ENCODE measurements at regions not wholly inside any gene's neighbourhood (a gene's known extent, or its start where the extent isn't known, plus 50 kb on each side); places are given as distances from the start of the nearest gene placed in this dataset.
A peak's percentile ranks its signal among the peaks of the same experiment; 100 is the strongest.

DNA sequence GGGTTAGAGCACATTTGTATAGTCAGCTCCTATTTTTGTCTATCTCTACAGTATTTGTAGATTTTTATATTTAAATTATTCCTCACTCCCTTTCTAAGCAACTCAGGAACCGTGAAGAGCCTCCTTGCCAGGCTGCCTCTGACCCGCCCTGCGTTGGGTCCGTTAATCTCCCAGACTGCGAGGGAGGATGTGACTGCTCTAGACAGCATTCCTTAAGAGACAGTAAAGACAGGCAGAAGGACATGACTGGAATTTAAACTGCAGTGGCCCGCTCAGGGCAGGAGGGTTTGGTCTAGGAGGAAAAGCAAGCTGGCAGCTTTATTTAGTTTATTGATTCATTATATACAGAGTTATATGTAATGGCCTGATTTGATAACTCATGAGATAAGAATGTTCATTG lies 413.7 kb downstream of the TMEM135 start:
- FAIRE-seq = no peak
- peak in 4 of 5 donors; percentile 52 to 86 (median 76) for DNase-seq

DNA sequence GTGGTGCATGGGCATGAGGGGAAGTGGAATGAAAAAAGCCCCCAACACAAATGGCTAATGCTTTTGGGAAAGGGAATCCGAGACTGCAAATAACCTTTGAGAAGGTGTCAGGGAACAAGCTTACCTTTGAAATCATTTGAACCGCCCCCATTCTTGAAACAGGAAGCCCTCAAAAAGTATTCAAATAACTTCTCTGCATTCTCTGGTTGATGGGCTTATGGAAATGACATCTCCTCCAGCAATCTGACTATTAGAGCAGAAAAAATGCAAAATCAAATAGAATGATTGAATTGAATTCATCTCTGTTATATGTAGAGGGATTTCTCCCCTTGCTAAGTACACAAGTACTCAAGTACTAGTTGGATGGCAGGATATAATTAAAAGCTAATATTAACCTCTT lies 409.9 kb downstream of the TMEM135 start:
- intact Hi-C loops (cut with DNase I) = no loop called here
- Histone ChIP-seq H3K27ac (ENCODE audit: low read depth in 2 of 2, low read length in 2 of 2) (no peak overlapping the region), H3K9me3 (ENCODE audit: control insufficient read depth in 2 of 3, insufficient read depth in 1 of 3, low read length in 3 of 3) (no peaks in the 10 kb centered on the region), H3K4me1 (ENCODE audit: control insufficient read depth in 2 of 3, insufficient read depth in 2 of 3, low read depth in 1 of 3, low read length in 3 of 3) (no peaks in the 10 kb centered on the region), H3K9ac (ENCODE audit: low read length in 3 of 3) (no peak overlapping the region), H3K27me3 (ENCODE audit: control insufficient read depth, insufficient read depth, low read length) (no peaks in the 10 kb centered on the region), H3K4me3 (ENCODE audit: low read length in 3 of 3) (no peak overlapping the region), H3K36me3 (ENCODE audit: control insufficient read depth in 2 of 3, insufficient read depth in 3 of 3, low read length in 3 of 3) (no peaks in the 10 kb centered on the region)
- DNase-seq (no peak), FAIRE-seq (no peak)
- TF ChIP-seq, protein P1, sequence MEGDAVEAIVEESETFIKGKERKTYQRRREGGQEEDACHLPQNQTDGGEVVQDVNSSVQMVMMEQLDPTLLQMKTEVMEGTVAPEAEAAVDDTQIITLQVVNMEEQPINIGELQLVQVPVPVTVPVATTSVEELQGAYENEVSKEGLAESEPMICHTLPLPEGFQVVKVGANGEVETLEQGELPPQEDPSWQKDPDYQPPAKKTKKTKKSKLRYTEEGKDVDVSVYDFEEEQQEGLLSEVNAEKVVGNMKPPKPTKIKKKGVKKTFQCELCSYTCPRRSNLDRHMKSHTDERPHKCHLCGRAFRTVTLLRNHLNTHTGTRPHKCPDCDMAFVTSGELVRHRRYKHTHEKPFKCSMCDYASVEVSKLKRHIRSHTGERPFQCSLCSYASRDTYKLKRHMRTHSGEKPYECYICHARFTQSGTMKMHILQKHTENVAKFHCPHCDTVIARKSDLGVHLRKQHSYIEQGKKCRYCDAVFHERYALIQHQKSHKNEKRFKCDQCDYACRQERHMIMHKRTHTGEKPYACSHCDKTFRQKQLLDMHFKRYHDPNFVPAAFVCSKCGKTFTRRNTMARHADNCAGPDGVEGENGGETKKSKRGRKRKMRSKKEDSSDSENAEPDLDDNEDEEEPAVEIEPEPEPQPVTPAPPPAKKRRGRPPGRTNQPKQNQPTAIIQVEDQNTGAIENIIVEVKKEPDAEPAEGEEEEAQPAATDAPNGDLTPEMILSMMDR (IDR thresholded peaks at IDR 0.05; ENCODE audit: borderline replicate concordance, extremely low read depth, insufficient read depth) = no peak

More for the DNA sequence above, 413.7 kb downstream of the TMEM135 start:
- TF ChIP-seq, protein P1 (IDR thresholded peaks at IDR 0.05; ENCODE audit: borderline replicate concordance, extremely low read depth, insufficient read depth) = no peak
- no peaks in the 10 kb centered on the region for H3K36me3 ChIP-seq (ENCODE audit: control insufficient read depth in 2 of 3, insufficient read depth in 3 of 3, low read length in 3 of 3)
- H3K27ac ChIP-seq (ENCODE audit: low read depth in 2 of 2, low read length in 2 of 2) = no peak overlapping the region
- H3K9me3 ChIP-seq (ENCODE audit: control insufficient read depth in 2 of 3, insufficient read depth in 1 of 3, low read length in 3 of 3) = no peaks in the 10 kb centered on the region
- no peak overlapping the region for H3K9ac ChIP-seq (ENCODE audit: low read length in 3 of 3)
- intact Hi-C loops (cut with DNase I) = no loop called here
- H3K4me3 ChIP-seq (ENCODE audit: low read length in 3 of 3) = no peak overlapping the region
- no peaks in the 10 kb centered on the region for H3K27me3 ChIP-seq (ENCODE audit: control insufficient read depth, insufficient read depth, low read length)
- H3K4me1 ChIP-seq (ENCODE audit: control insufficient read depth in 2 of 3, insufficient read depth in 2 of 3, low read depth in 1 of 3, low read length in 3 of 3) = no peaks in the 10 kb centered on the region

DNA sequence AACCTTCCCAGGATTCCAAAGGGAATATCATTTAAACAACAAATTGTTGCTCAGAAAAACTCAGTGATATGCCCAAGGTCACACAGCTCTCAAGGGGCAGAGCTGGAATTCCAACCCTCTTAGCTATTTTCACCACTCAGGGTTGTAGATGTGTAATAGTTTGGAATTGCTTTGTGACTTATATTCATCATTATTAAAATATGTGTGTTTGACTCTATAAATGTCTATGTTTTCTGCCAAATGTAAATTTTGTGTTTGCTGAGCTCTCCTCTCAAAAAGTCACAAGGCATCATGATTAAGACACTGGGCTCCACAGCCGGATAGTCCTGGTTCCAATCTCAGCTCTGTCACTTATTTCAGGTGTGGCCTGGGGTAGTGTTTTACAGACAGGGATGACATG lies 407.3 kb downstream of the TMEM135 start:
- FAIRE-seq (no peak), DNase-seq (no peak)
- intact Hi-C loops (cut with DNase I) = no loop called here
- no peak overlapping the region for H3K4me3 ChIP-seq (ENCODE audit: low read length in 3 of 3)
- TF ChIP-seq, protein P1 (IDR thresholded peaks at IDR 0.05; ENCODE audit: borderline replicate concordance, extremely low read depth, insufficient read depth) = no peak
- H3K9ac ChIP-seq (ENCODE audit: low read length in 3 of 3) = no peak overlapping the region
- H3K4me1 ChIP-seq (ENCODE audit: control insufficient read depth in 2 of 3, insufficient read depth in 2 of 3, low read depth in 1 of 3, low read length in 3 of 3) = no peaks in the 10 kb centered on the region
- no peaks in the 10 kb centered on the region for H3K27me3 ChIP-seq (ENCODE audit: control insufficient read depth, insufficient read depth, low read length)
- H3K9me3 ChIP-seq (ENCODE audit: control insufficient read depth in 2 of 3, insufficient read depth in 1 of 3, low read length in 3 of 3) = no peaks in the 10 kb centered on the region
- no peaks in the 10 kb centered on the region for H3K36me3 ChIP-seq (ENCODE audit: control insufficient read depth in 2 of 3, insufficient read depth in 3 of 3, low read length in 3 of 3)
- H3K27ac ChIP-seq (ENCODE audit: low read depth in 2 of 2, low read length in 2 of 2) = no peak overlapping the region

DNA sequence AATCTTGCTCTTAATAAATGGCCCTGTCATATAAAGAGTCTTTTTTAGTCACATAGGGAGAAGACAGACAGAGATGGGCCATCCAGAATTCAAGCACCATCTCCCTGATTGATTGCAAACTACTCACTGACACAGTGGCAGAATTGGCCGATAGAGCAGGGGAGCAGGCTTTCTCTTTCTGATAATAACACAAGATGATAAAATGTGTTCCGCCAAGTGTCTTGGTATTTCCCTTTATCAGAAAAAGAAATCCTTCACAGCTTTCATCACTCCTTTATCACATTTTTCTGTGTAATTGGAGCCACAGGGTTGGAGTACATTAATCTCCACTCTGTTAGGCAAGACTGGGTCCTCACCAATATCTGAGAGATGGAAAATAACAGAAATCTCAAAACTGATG lies 406.0 kb downstream of the TMEM135 start:
- intact Hi-C loops (cut with DNase I) = no loop called here
- Histone ChIP-seq H3K9ac (ENCODE audit: low read length in 3 of 3) (no peak overlapping the region), H3K4me3 (ENCODE audit: low read length in 3 of 3) (no peak overlapping the region), H3K36me3 (ENCODE audit: control insufficient read depth in 2 of 3, insufficient read depth in 3 of 3, low read length in 3 of 3) (no peaks in the 10 kb centered on the region), H3K27me3 (ENCODE audit: control insufficient read depth, insufficient read depth, low read length) (no peaks in the 10 kb centered on the region), H3K4me1 (ENCODE audit: control insufficient read depth in 2 of 3, insufficient read depth in 2 of 3, low read depth in 1 of 3, low read length in 3 of 3) (no peaks in the 10 kb centered on the region), H3K9me3 (ENCODE audit: control insufficient read depth in 2 of 3, insufficient read depth in 1 of 3, low read length in 3 of 3) (no peaks in the 10 kb centered on the region), H3K27ac (ENCODE audit: low read depth in 2 of 2, low read length in 2 of 2) (no peak overlapping the region)
- TF ChIP-seq, protein P1 (IDR thresholded peaks at IDR 0.05; ENCODE audit: borderline replicate concordance, extremely low read depth, insufficient read depth) = no peak
- DNase-seq = no peak
- no peak for FAIRE-seq
